Thymus (tissue), 11 donors: ENCODE measurements at regions not wholly inside any gene's neighbourhood (a gene's known extent, or its start where the extent isn't known, plus 50 kb on each side); places are given as distances from the start of the nearest gene placed in this dataset.

ENCODE experiments used
- DNase-seq, 9 donors: peaks; one replicate each; pipeline ENCODE4 v3.0.0-alpha.2; 2013; ENCODE audit warnings: low spot score in 9 of 9, low read depth in 6 of 9, missing footprints in 1 of 9
- H3K27ac ChIP-seq, 2 donors: one replicate each; pipeline ENCODE4 v1.5.1; 2013; ENCODE audit warnings: control low read depth in 1 of 2, low read depth in 1 of 2, low read length in 1 of 2, mild to moderate bottlenecking in 1 of 2, moderate library complexity in 1 of 2
- H3K27me3 ChIP-seq, 2 donors: one replicate each; pipeline ENCODE4 v1.5.1; 2013; ENCODE audit warnings: low read length in 1 of 2; ENCODE audit not compliant: control insufficient read depth in 2 of 2, insufficient read depth in 1 of 2
- H3K36me3 ChIP-seq, 2 donors: one replicate each; pipeline ENCODE4 v1.5.1; 2013; ENCODE audit warnings: low read length in 1 of 2, mild to moderate bottlenecking in 1 of 2, moderate library complexity in 1 of 2; ENCODE audit not compliant: control insufficient read depth in 2 of 2, insufficient read depth in 2 of 2
- H3K4me1 ChIP-seq, 2 donors: one replicate each; pipeline ENCODE4 v1.5.1; 2013; ENCODE audit warnings: low read length in 2 of 2; ENCODE audit not compliant: control insufficient read depth in 2 of 2, insufficient read depth in 2 of 2
- H3K4me3 ChIP-seq, 2 donors: one replicate each; pipeline ENCODE4 v1.5.1; 2013; ENCODE audit warnings: low read length in 2 of 2, control low read depth in 1 of 2, mild to moderate bottlenecking in 1 of 2
- H3K9me3 ChIP-seq, 2 donors: one replicate each; pipeline ENCODE4 v1.5.1; 2013; ENCODE audit warnings: low read length in 1 of 2, mild to moderate bottlenecking in 1 of 2; ENCODE audit not compliant: control insufficient read depth in 2 of 2, insufficient read depth in 1 of 2
- WGBS: extraction: QIAGEN DNeasy Blood & Tissue Kit; methylation state at CpG from one replicate; pipeline ENCODE4 v1.1.7; 2013; 5-methylcytosine and 5-hydroxymethylcytosine counted together
- donor health status: healthy.

DNA sequence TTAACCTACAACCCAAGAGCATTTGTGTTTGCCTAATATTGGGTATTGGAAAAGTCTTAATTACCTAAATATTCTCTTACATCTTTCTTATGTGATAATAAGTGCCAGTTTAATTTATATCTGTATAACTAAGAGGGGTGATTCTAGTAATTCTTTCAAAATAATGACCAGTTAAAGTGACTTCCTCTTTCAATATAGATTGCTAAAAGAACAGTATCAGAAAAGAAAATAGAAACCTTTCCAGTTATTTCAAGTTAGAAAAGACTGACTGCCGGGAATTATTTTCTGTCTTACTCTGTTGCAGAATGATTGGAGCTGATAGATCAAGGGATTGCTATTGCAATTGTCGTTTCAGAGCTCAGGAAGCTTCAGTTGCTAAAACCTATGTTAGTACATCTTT lies 525.0 kb upstream of the SEMA3D start:
- H3K27me3 ChIP-seq, result no peaks in the 10 kb centered on the region
- DNase-seq, result no peak
- no peaks in the 10 kb centered on the region for H3K36me3 ChIP-seq
- WGBS, result 72% methylated on average over 2 of the region's 2 CpGs
- H3K4me1 ChIP-seq, result no peaks in the 10 kb centered on the region
- no peak overlapping the region for H3K27ac ChIP-seq
- H3K4me3 ChIP-seq, result no peak overlapping the region
- H3K9me3 ChIP-seq, result no peaks in the 10 kb centered on the region

GRCh38 chr7:85710960-85711359 lies 524.1 kb upstream of the SEMA3D start:
- H3K36me3 ChIP-seq, result no peaks in the 10 kb centered on the region
- DNase-seq, result no peak
- no peaks in the 10 kb centered on the region for H3K4me1 ChIP-seq
- H3K27me3 ChIP-seq, result no peaks in the 10 kb centered on the region
- H3K4me3 ChIP-seq, result no peak overlapping the region
- WGBS, result 98% methylated on average over 2 of the region's 2 CpGs
- H3K9me3 ChIP-seq, result no peaks in the 10 kb centered on the region
- H3K27ac ChIP-seq, result no peak overlapping the region

GRCh38 chr7:85708221-85708620 lies 521.4 kb upstream of the SEMA3D start:
- DNase-seq, result no peak
- H3K4me3 ChIP-seq, result no peak overlapping the region
- H3K27ac ChIP-seq, result no peak overlapping the region
- H3K4me1 ChIP-seq, result no peaks in the 10 kb centered on the region
- 93% methylated on average over 1 of the region's 1 CpG for WGBS
- no peaks in the 10 kb centered on the region for H3K9me3 ChIP-seq
- no peaks in the 10 kb centered on the region for H3K27me3 ChIP-seq
- no peaks in the 10 kb centered on the region for H3K36me3 ChIP-seq

GRCh38 chr7:85705076-85705475 lies 518.2 kb upstream of the SEMA3D start:
- WGBS, result 87% methylated on average over 2 of the region's 2 CpGs

GRCh38 chr7:85703251-85704010 lies 516.6 kb upstream of the SEMA3D start:
- H3K36me3 ChIP-seq, result no peaks in the 10 kb centered on the region
- H3K4me3 ChIP-seq, result no peak overlapping the region
- no peak for DNase-seq
- H3K4me1 ChIP-seq, result no peaks in the 10 kb centered on the region
- no peak overlapping the region for H3K27ac ChIP-seq
- no peaks in the 10 kb centered on the region for H3K27me3 ChIP-seq
- H3K9me3 ChIP-seq, result no peaks in the 10 kb centered on the region
- WGBS, result 97% methylated on average over 2 of the region's 2 CpGs

More at GRCh38 chr7:85705076-85705475, 518.2 kb upstream of the SEMA3D start:
- DNase-seq, result no peak
- Histone ChIP-seq H3K4me1 (no peaks in the 10 kb centered on the region), H3K36me3 (no peaks in the 10 kb centered on the region), H3K27me3 (no peaks in the 10 kb centered on the region), H3K4me3 (no peak overlapping the region), H3K9me3 (no peaks in the 10 kb centered on the region), H3K27ac (no peak overlapping the region)

- no peaks in the 10 kb centered on the region for H3K9me3 ChIP-seq
- no peaks in the 10 kb centered on the region for H3K4me1 ChIP-seq
- no peak overlapping the region for H3K27ac ChIP-seq
- H3K27me3 ChIP-seq, result no peaks in the 10 kb centered on the region
- no peaks in the 10 kb centered on the region for H3K36me3 ChIP-seq
- no peak for DNase-seq
- H3K4me3 ChIP-seq, result no peak overlapping the region
Observed at GRCh38 chr7:85702348-85702747, 515.5 kb upstream of the SEMA3D start.

DNA sequence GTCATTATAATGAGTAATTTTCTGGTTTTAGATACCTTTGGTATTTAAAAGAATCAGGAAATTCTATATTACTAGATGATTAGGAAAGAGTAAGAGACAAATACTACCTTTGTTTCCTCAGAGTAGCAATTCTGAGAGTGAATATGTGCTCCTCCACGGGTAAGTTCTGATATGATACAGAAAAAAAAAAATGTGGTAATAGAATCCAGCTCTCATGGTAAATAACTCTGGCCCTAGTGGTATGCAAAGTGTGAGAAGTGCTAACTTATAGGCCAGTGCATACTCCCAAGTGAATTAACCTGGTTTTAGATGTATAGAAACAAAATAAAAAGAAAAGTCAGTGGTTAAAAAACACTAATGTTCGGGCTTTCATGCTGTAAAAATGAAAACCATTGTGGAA lies 512.6 kb upstream of the SEMA3D start:
- 91% methylated on average over 2 of the region's 2 CpGs for WGBS
- H3K27ac ChIP-seq, result no peak overlapping the region
- H3K9me3 ChIP-seq, result no peaks in the 10 kb centered on the region
- DNase-seq, result no peak
- no peaks in the 10 kb centered on the region for H3K27me3 ChIP-seq
- H3K36me3 ChIP-seq, result no peaks in the 10 kb centered on the region
- no peaks in the 10 kb centered on the region for H3K4me1 ChIP-seq
- H3K4me3 ChIP-seq, result no peak overlapping the region

DNA sequence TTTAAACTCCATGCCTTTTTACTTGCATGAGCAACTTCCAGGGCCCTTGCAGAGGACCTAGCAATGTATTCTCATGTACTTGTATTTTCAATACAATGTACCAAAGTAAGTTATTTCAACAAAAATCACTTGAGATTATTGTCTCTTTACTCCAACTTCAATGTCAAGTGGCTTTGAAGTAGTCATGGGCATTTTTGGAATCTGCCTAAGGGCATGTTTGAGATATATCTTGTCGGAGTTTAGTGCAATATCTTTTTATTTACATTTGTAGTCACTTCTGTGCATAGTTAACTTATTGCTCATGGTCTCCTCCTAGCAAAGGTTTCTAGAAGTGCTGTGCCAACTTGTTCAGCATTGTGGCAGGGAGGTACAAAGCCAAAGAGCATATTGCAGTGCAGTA lies 508.7 kb upstream of the SEMA3D start:
- 95% methylated on average over 1 of the region's 1 CpG for WGBS

DNA sequence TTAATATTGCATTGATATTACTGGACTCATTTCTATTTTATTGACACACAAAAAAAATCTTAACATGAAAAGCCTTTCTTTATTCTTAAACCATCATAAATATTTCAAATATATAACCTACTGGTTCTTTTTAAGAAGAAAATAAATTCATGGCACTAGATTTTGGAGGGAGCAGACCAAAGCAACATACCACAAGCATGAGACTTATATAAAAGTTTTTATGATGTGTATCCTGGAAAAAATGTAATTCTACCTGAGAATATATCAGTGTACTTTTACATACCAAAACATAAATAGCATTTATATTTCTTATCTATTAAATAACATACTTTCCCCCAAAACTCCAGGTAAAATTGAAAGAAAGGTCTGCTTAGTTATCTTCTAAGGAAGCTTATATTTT lies 508.2 kb upstream of the SEMA3D start:
- no peaks in the 10 kb centered on the region for H3K36me3 ChIP-seq
- no peaks in the 10 kb centered on the region for H3K9me3 ChIP-seq
- H3K27me3 ChIP-seq, result no peaks in the 10 kb centered on the region
- H3K4me3 ChIP-seq, result no peak overlapping the region
- no peak for DNase-seq
- H3K4me1 ChIP-seq, result no peaks in the 10 kb centered on the region
- no peak overlapping the region for H3K27ac ChIP-seq

More for the DNA sequence above, 508.7 kb upstream of the SEMA3D start:
- Histone ChIP-seq H3K9me3 (no peaks in the 10 kb centered on the region), H3K4me1 (no peaks in the 10 kb centered on the region), H3K27ac (no peak overlapping the region), H3K36me3 (no peaks in the 10 kb centered on the region), H3K4me3 (no peak overlapping the region), H3K27me3 (no peaks in the 10 kb centered on the region)
- no peak for DNase-seq
